ENCODE measurements at regions not wholly inside any gene's neighbourhood (a gene's known extent, or its start where the extent isn't known, plus 50 kb on each side); places are given as distances from the start of the nearest gene placed in this dataset.

GRCh38 chr1:869499-870244 is 54.1 kb upstream of the SAMD11 start:
- no peak overlapping the region for H2AFZ ChIP-seq (ENCODE audit: low read depth)
- H3K27ac ChIP-seq (ENCODE audit: low read depth in 2 of 2, low read length in 1 of 2) = no peak overlapping the region
- CTCF ChIA-PET = interaction anchor here (0.6 to 2.0 kb wide), 16 partner anchors 10 to 1177 kb away, joined by 3 to 18 read pairs (median 4); partner anchors contain the start of genes NOC2L and PERM1
- no peaks in the 10 kb centered on the region for H3K9me3 ChIP-seq
- peak; percentile 90 for DNase-seq
- H3K9me2 ChIP-seq = no peaks in the 10 kb centered on the region
- no peaks in the 10 kb centered on the region for H3K79me2 ChIP-seq (ENCODE audit: insufficient read depth)
- peak overlapping the region; percentile 37; the same call in 1 of the 2 replicates for H3K4me2 ChIP-seq
- H3F3A ChIP-seq (replicated peaks; ENCODE audit: insufficient read depth) = peaks cover 2% of the 10 kb centered on the region
- H4K20me1 ChIP-seq (ENCODE audit: insufficient read depth) = no peaks in the 10 kb centered on the region
- H3K27me3 ChIP-seq (ENCODE audit: insufficient read depth) = no peaks in the 10 kb centered on the region; the same call in 1 of the 2 replicates
- H3K36me3 ChIP-seq (replicated peaks in 1 of 2; ENCODE audit: control insufficient read depth in 1 of 2, insufficient read depth in 2 of 2, low read length in 1 of 2) = no peaks in the 10 kb centered on the region
- H3K4me3 ChIP-seq (ENCODE audit: low read depth in 2 of 2, low read length in 1 of 2) = no peak overlapping the region
- H3K4me1 ChIP-seq (ENCODE audit: control insufficient read depth in 1 of 2, insufficient read depth in 2 of 2, low read depth in 1 of 2, low read length in 1 of 2) = no peaks in the 10 kb centered on the region; a peak in 1 of 4 replicates
- POLR2A ChIA-PET = no interaction called here
- 30% methylated on average over 9 of the region's 55 CpGs for WGBS (ENCODE audit: low lambda C conversion rate)
- TF ChIP-seq SMC3 (IDR thresholded peaks at IDR 0.05; ENCODE audit: low read depth, low read length) (peak; percentile 54), CTCF (IDR thresholded peaks at IDR 0.05) (peak; percentile 56), RAD21 (IDR thresholded peaks at IDR 0.05; ENCODE audit: low read length) (peak; percentile 56), RCOR1 (IDR thresholded peaks at IDR 0.05; ENCODE audit: low read length) (0 out of 2 replicates have a peak, but pooled peaks have one; percentile 17), EP300 (IDR thresholded peaks at IDR 0.05; ENCODE audit: borderline replicate concordance in 1 of 2, low read depth in 1 of 2, low read length in 1 of 2) (no peak)
- no peak overlapping the region for H3K9ac ChIP-seq

Data from SK-N-SH (cell line).